22Rv1 (cell line): ENCODE measurements at regions not wholly inside any gene's neighbourhood (a gene's known extent, or its start where the extent isn't known, plus 50 kb on each side); places are given as distances from the start of the nearest gene placed in this dataset.

Experiments used
- ZFX ChIP-seq: fragments of 450-650 bp; IDR thresholded peaks from 2 replicates; pipeline ENCODE4 v1.6.1; 2017; ENCODE audit warnings: antibody characterized with exemption, borderline replicate concordance
- TF ChIP-seq, protein P1 (sequence below): fragments of 450-650 bp; IDR thresholded peaks from 2 replicates; pipeline ENCODE4 v1.5.1; 2017; ENCODE audit warnings: mild to moderate bottlenecking

DNA sequence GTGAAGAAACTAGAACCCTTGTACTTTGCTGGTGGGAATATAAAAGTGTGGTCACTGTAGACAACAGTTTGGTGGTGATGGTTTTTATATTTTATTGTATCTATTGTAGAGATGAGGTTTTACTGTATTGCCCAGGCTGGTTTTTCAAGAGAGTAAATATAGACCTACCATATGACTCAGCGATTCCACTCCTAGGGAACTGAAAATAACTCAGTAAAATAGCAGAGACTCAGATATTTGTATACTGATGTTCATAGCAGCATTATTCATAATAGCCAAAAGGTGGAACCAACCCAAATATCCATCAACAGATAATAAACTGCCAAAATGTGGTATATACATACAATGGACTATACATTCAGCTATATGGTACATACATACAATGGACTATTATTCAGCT is 68.8 kb upstream of the IL12A start:
- TF ChIP-seq, protein P1, sequence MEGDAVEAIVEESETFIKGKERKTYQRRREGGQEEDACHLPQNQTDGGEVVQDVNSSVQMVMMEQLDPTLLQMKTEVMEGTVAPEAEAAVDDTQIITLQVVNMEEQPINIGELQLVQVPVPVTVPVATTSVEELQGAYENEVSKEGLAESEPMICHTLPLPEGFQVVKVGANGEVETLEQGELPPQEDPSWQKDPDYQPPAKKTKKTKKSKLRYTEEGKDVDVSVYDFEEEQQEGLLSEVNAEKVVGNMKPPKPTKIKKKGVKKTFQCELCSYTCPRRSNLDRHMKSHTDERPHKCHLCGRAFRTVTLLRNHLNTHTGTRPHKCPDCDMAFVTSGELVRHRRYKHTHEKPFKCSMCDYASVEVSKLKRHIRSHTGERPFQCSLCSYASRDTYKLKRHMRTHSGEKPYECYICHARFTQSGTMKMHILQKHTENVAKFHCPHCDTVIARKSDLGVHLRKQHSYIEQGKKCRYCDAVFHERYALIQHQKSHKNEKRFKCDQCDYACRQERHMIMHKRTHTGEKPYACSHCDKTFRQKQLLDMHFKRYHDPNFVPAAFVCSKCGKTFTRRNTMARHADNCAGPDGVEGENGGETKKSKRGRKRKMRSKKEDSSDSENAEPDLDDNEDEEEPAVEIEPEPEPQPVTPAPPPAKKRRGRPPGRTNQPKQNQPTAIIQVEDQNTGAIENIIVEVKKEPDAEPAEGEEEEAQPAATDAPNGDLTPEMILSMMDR: no peak
- TF ChIP-seq ZFX: no peak
